NCI-H2107 treated with DMSO at 0.1 percent for 48 hours (cell line): ENCODE measurements at regions not wholly inside any gene's neighbourhood (a gene's known extent, or its start where the extent isn't known, plus 50 kb on each side); places are given as distances from the start of the nearest gene placed in this dataset.

ENCODE experiments used
- DNase-seq: peaks from one replicate; lab custom pipeline; 2025; ENCODE audit not compliant: unreplicated experiment; lab: John Stamatoyannopoulos, UW

- no peak for DNase-seq
Measured at GRCh38 chr2:64704161-64704560, 50.4 kb upstream of the SERTAD2 start.

DNA sequence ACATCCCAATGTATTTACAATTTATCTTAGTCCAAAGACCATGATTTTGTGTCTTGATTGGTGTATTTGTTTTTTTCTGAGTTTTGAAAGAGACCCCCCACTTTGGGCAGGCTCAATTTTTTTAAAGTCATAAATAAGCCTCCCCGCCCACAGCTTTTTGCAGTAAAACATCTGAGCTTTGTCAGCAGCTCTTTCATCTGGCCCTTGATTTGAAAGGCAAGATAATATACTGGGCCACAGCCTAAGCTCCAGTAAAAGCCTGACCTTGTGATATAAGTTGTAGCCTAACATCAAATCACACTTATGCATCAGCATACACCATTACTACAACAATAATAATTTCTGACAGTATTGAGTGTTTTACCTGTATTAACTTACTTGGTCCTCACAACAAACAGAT lies 51.3 kb upstream of the SERTAD2 start:
- DNase-seq: no peak

DNA sequence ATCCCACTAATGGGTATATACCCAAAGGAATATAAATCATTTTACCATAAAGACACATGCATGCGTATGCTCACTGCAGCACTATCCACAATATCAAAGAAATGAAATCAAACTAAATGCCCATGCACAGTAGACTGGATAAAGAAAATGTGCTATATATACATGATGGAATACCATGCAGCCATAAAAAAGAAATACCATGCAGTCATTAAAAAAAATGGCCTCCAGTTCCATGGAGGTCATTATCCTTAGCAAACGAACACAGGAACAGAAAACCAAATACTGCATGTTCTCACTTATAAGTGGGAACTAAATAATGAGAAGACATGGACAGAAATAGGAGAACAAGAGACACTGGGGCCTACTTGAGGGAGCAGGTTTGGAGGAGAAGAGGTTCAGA lies 53.6 kb upstream of the SERTAD2 start:
- no peak for DNase-seq

GRCh38 chr2:64708829-64709228 lies 55.1 kb upstream of the SERTAD2 start:
- DNase-seq: no peak

GRCh38 chr2:64711252-64711800 lies 57.6 kb upstream of the SERTAD2 start:
- DNase-seq: no peak

- no peak for DNase-seq
Measured at GRCh38 chr2:64713686-64714085, 60.0 kb upstream of the SERTAD2 start.

DNA sequence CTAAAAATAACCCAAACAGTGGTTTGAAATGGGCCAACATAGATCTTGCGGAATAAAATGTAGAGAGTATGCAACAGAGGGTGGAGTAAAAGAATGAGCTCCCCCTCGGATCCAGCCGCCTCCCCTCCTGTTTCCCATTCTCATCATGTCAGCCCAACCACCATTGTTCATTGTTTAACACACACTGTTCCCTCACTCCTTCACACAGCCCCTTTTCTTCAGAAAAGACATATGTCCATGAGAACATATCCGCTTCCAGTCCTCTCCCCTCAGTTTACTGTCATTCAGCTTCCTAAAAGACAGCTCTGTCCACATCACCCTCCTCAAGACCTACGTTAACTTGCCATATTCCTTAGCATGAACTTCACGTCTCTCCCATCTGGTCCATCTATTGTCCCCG lies 62.9 kb upstream of the SERTAD2 start:
- DNase-seq: no peak

- DNase-seq: no peak
Measured at GRCh38 chr2:64718250-64718885, 64.7 kb upstream of the SERTAD2 start.

- no peak for DNase-seq
Measured at GRCh38 chr2:64720535-64721319, 67.0 kb upstream of the SERTAD2 start.

DNA sequence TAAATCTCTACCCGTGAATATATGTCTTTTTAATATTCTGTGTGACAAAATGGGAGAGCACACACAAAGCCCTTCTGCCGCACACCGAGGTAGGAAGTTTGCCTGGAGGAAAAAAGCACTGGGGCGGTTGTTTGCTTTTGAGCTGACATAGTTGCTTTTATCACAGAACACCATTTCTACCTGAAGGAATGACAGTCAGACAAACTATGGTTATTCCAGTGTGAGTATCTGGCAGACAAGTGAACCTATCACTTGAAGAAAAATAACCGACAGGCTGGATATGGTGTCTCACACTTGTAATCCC lies 67.6 kb upstream of the SERTAD2 start:
- no peak for DNase-seq

DNA sequence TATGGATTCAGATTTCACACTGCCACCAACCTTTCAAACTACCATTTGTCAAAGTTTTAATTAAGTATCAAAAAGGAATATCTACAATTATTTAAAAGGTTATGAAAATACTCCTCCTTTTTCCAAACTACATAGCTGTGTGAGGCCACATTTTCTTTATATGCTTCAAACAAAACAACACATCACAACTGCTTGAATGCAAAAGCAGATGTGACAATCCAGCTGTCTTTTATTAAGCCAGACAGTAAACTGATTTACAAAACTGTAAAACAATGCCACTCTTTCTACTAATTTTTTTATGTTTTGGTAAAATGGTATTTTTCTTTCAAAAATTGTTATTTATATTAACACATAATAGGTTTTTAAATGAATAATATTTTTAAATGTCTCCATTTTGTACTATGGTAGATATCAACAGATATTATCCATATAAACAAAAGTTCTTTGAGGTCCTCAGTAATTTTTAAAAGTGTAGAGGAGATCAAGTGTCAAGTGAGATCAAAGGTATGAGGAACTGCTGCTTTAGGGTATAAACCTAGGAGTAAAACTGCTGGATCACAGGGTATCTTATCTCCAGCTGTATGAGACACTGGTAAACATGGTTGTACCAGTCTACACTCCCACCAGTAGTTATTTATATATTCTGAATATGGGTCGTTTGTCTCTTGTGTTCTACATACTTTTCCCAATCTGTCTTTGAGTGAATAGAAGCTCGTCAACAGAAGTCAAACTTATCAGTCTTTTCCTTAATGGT lies 68.8 kb upstream of the SERTAD2 start:
- DNase-seq: no peak

DNA sequence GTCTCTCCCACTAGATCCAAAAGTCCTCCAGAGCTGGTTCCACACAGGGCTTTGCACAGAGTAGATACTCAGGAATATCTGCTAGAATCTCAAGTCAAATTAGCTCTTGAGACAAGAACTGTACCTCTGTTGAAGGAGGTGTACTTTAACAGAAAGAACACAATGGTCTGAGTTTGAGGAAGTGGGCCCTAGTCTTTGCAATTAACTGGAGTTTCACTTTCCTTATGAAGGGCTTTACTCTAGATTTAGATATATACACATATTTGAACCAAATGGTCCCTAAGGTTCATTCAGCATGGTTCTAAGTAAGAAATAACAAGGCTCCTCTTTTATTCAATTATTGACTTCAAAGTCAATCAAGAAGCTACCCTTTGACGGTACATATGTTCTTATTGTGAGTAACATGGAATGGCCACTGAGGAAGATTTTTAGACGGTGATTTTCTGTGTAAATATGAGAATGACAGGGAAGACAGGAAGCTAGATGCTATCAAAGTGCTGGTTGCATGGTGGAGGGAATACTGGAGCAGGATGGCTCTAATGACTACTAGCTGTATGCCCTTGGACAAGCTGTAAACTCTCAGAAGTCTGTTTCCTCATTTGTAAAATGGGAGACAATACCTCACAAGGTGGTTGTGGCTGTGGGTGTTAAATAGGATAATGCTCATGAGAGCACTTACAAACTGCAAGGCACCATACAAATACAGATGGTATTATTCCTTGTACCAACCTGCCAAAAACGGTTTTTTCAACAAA lies 73.5 kb upstream of the SERTAD2 start:
- no peak for DNase-seq

- no peak for DNase-seq
Measured at GRCh38 chr2:64727843-64728463, 74.2 kb upstream of the SERTAD2 start.

DNA sequence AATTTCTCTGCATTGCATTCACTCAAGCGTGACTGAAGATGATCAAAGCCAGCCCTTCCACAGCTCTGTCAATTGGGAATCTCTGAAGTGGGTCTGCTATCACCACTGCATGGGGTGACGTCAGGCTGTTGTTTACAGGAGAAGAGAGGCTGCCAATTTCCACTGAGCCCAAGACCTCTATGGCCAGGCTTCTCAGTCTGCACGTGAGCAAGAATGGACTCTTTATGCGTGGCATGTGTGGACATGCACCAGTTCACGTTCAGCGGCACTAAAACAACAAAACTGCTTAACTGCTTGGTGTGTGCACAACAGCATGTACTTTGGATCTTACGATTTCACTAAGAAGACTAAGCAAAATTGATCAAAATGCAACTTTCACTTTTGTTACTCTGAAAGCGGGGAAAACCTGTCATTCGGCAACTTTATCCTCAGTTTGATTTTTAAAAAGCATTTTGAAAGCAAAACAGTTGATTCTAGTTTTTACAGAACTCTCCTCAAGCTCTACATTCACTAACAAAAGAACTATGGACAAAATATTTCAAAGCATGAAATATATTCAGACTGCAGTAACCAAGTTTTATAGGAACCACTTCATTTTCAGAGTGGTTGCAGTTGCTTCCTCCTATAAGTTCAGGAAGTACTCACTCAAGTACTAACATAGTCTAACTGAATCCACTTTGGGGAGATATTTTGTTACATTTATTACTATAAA lies 77.0 kb upstream of the SERTAD2 start:
- DNase-seq: peak; percentile 16

- DNase-seq: no peak
Measured at GRCh38 chr2:64731263-64731643, 77.5 kb upstream of the SERTAD2 start.

DNA sequence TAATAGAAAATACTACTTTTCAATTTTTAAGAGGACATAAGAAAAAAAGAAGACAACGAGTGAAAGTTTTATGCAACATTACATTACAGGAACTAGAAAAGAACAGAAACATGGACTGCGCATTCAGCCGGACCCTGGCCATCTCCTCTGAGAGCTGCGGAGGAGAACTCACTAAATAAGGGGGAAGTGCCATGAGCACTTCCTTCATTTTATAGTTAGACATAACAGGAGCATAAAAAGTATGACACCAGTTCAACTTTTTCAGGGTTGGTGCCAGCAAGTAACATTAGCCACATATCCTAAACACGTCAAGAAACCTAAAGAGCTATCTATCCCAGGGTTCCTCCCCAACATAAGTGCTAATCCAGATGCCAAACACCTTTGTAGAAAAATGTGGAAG lies 78.0 kb upstream of the SERTAD2 start:
- DNase-seq: no peak

DNA sequence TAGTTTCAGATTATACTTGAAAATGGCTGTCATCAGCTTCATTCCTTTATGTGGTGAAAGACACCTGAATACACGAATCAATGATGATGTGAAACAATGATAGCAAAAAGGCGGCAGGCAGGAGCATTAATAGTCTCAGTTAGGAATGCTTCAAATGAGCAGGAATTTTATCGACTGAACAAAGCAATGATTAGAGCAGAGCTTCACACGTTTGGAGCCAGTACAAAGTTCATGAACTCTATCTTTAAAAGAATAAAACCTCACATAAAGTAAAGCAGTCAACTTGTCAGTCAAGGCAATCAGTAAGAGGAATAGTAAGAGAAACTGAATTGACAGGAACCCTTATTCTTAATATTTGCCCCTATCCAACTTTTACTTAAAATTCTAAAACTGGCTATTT lies 78.4 kb upstream of the SERTAD2 start:
- DNase-seq: no peak

- DNase-seq: no peak
Measured at GRCh38 chr2:64735504-64735903, 81.8 kb upstream of the SERTAD2 start.

DNA sequence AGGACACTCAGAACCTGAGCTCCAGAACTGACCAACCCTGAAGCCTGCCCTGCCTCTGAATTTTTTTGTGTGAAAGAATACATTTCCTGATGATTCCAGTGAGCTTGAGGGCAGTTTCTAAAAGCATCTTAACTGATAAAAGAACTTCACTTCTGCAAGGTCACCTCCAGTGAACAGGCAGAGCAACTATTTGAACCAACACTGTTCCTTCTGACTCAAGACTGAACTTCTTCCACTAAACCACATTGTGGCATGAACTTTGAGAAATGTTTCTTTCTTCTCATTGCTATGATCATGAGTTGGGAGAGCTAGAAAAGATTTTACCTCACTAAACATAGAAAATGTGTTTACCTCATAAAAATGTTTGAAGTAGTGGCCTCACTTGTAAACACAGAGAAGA lies 83.8 kb upstream of the SERTAD2 start:
- no peak for DNase-seq

DNA sequence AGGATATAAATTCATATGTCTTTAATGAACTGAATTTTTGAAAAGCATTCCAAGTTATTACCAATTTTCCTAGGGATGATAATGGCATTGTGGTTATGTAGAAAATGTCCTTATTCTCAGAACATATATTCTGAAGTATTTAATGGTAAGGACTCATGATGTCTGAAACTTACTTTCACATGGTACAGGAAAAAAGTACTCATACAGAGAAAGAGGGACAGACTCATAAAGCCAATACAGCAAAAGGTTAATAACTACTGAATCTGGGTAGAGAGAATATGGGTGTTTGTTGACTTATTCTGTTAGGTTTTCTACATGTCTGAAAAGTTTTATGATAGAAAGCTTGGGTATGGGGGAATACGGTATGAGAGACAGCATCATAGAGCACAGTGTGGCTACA lies 84.3 kb upstream of the SERTAD2 start:
- no peak for DNase-seq
